Stimulated activated CD4-positive, alpha-beta T cell treated with anti-CD3 and anti-CD28 coated beads, Interleukin-4, amount 100 ng/mL, for 4 hours (primary cell): ENCODE measurements at regions not wholly inside any gene's neighbourhood (a gene's known extent, or its start where the extent isn't known, plus 50 kb on each side); places are given as distances from the start of the nearest gene placed in this dataset.

Experiments
- DNase-seq, 2 experiments: peaks; one replicate each; pipeline ENCODE4 v3.0.0-alpha.2; 2020

- DNase-seq = no peak
These were observed 52.6 kb upstream of the STX18 start for GRCh38 chr4:4594285-4594920.

DNA sequence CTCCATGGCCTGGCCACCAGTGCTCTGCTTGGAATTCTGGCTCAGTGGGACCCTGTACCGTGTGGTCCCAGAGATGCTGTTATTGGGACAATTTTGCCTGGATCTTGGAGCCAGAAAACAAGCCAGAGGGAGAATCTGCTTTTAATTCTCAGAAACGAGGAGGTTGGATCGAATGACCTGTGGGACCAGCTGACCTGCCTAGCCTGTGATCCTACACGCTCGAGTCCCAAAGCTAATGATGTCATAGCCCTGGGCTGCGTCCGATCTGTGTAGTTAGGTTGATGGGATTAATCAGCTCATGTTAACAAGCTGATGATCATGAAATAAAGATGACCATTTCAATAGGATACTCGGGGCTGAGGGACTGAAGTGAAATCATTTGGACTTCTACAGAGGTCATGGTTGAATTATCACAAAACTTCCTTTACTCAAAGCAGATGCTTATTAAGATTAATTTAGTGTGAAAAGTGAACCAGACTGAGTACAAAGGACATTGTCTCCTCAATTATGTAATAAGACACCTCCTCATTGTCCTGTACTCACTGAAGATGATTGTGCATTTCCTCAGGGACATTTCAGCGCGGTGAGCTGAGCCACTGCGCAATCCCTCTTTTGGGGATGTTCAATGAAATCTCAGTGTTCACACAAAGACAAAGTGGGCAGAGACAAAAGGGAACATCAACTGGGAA lies 51.9 kb upstream of the STX18 start:
- no peak for DNase-seq

DNA sequence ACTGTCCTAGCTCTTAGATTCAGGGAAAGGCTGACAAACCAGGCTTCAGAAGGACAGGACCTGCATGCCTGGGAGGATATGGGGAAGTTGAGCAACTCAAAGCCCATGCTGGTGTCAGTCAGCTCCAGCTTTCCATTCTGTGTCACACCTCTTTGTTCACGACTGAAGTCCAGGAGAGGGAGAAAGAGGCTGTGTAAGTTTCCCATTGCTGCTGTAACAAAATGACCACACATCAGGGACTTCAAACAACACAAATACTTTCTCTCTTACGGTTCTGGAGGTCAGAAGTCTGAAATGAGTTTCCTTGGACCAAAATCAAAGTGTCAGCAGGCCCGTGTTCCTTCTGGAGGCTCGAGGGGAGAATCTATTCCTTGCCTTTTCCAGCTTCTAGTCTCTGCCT lies 50.6 kb upstream of the STX18 start:
- DNase-seq = no peak
